Mesendoderm (in vitro differentiated cells): ENCODE measurements at regions not wholly inside any gene's neighbourhood (a gene's known extent, or its start where the extent isn't known, plus 50 kb on each side); places are given as distances from the start of the nearest gene placed in this dataset.

Experiments used
- DNase-seq: peaks from one replicate; pipeline ENCODE4 v3.0.0; 2013
- H2AK5ac ChIP-seq: 2 replicates; pipeline ENCODE4 v1.6.1; 2013; ENCODE audit warnings: low read length, inconsistent platforms
- H2BK120ac ChIP-seq: 2 replicates; pipeline ENCODE4 v1.6.1; 2013; ENCODE audit warnings: low read depth, mild to moderate bottlenecking, low read length, moderate library complexity, mixed read lengths
- H2BK15ac ChIP-seq: replicated peaks from 2 replicates; pipeline ENCODE4 v1.6.1; 2013; ENCODE audit warnings: low read depth, mild to moderate bottlenecking, moderate library complexity
- H2BK5ac ChIP-seq: 2 replicates; pipeline ENCODE4 v1.6.1; 2013; ENCODE audit warnings: low read length, inconsistent platforms
- H3K18ac ChIP-seq: 2 replicates; pipeline ENCODE4 v1.6.1; 2013; ENCODE audit warnings: mild to moderate bottlenecking, low read length, mixed read lengths
- H3K23ac ChIP-seq: one replicate; pipeline ENCODE4 v1.6.1; 2013; ENCODE audit warnings: low read length
- H3K27ac ChIP-seq: 2 replicates; pipeline ENCODE4 v1.5.1; 2013; ENCODE audit warnings: low read depth, mild to moderate bottlenecking, inconsistent platforms, low read length, moderate library complexity
- H3K27me3 ChIP-seq: 2 replicates; pipeline ENCODE4 v1.6.1; 2013; ENCODE audit warnings: low read length, control low read depth, mild to moderate bottlenecking, inconsistent platforms; ENCODE audit not compliant: insufficient read depth, poor library complexity
- H3K36me3 ChIP-seq: 2 replicates; pipeline ENCODE4 v1.6.1; 2013; ENCODE audit warnings: low read length, inconsistent platforms; ENCODE audit not compliant: control insufficient read depth, insufficient read depth
- H3K4ac ChIP-seq: one replicate; pipeline ENCODE4 v1.6.1; 2013; ENCODE audit warnings: low read depth, mild to moderate bottlenecking, low read length, moderate library complexity
- H3K4me1 ChIP-seq: 2 replicates; pipeline ENCODE4 v1.6.1; 2013; ENCODE audit warnings: low read depth, low read length, inconsistent platforms; ENCODE audit not compliant: control insufficient read depth
- H3K4me2 ChIP-seq: 2 replicates; pipeline ENCODE4 v1.6.1; 2013; ENCODE audit warnings: low read length
- H3K4me3 ChIP-seq: 2 replicates; pipeline ENCODE4 v1.5.1; 2013; ENCODE audit warnings: mild to moderate bottlenecking, low read length
- H3K56ac ChIP-seq: one replicate; pipeline ENCODE4 v1.6.1; 2013; ENCODE audit warnings: low read length
- H3K79me1 ChIP-seq: 2 replicates; pipeline ENCODE4 v1.6.1; 2013; ENCODE audit warnings: low read length, inconsistent platforms
- H3K79me2 ChIP-seq: 2 replicates; pipeline ENCODE4 v1.6.1; 2013; ENCODE audit warnings: mild to moderate bottlenecking, low read length; ENCODE audit not compliant: control insufficient read depth, insufficient read depth
- H3K9ac ChIP-seq: 2 replicates; pipeline ENCODE4 v1.6.1; 2013; ENCODE audit warnings: low read length, inconsistent platforms
- H4K5ac ChIP-seq: one replicate; pipeline ENCODE4 v1.6.1; 2013; ENCODE audit warnings: low read length
- H4K8ac ChIP-seq: one replicate; pipeline ENCODE4 v1.6.1; 2013; ENCODE audit warnings: low read depth, mild to moderate bottlenecking, control low read depth, low read length, moderate library complexity
- WGBS: extraction: QIAGEN DNeasy Blood & Tissue Kit; methylation state at CpG from one replicate; pipeline ENCODE4 v1.1.7; 2013; ENCODE audit warnings: low lambda C conversion rate, missing lambda C conversion rate; ENCODE audit not compliant: insufficient coverage; ENCODE audit errors: extremely low coverage; 5-methylcytosine and 5-hydroxymethylcytosine counted together

DNA sequence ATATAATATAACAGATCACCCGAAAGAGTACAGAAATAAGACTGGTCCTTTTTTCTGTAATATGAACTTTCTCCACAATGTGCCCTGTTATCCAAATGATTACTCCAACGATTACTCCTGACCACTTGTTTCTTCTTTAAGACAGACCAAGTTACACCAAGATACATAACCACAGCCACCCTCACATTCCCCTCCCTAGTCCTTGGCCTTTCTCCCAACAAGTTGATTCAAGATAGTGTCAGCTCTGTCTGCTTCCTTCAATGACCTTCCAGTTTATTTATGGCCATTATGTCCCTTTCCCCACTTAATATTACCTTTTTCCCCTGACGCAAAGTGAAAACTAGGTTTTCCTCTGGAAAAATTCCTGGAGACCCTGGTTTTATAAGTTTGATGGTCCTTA is 397.2 kb downstream of the FAM47B start:
- H3K4me2 ChIP-seq, result no peak overlapping the region
- H3K9ac ChIP-seq, result no peak overlapping the region
- H3K23ac ChIP-seq, result no peak overlapping the region
- H3K79me2 ChIP-seq, result no peaks in the 10 kb centered on the region
- H3K36me3 ChIP-seq, result no peaks in the 10 kb centered on the region
- no peak overlapping the region for H2AK5ac ChIP-seq
- no peak overlapping the region for H4K8ac ChIP-seq
- H2BK120ac ChIP-seq, result no peak overlapping the region
- no peaks in the 10 kb centered on the region for H3K79me1 ChIP-seq
- no peak for DNase-seq
- H2BK15ac ChIP-seq, result no peak overlapping the region
- no peaks in the 10 kb centered on the region for H3K4me1 ChIP-seq
- no peaks in the 10 kb centered on the region for H3K27me3 ChIP-seq
- WGBS, result no CpG with 5 or more reads among the region's 3 CpGs
- H2BK5ac ChIP-seq, result no peak overlapping the region
- H3K4me3 ChIP-seq, result no peak overlapping the region
- H3K56ac ChIP-seq, result no peak overlapping the region
- H3K18ac ChIP-seq, result no peak overlapping the region
- H3K27ac ChIP-seq, result no peak overlapping the region
- H3K4ac ChIP-seq, result no peak overlapping the region
- H4K5ac ChIP-seq, result no peak overlapping the region

DNA sequence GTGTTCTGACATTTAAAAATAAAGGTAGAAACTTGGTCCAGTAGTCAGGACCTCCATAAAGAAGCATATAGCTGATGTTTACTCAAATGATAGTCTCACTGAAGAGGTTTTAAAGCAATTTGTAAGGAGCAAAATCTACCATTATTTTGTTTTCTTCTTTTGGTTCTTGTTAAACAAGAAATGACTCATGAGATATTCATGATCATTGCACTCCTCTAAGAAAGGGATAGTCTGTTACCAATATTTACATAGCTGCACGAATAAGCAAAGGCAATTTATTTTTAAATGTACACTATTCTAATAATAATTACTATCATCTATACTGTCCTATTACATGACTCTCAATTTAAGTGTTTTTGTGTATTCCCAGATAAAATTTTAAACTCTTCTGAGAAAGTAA is 397.9 kb downstream of the FAM47B start:
- Histone ChIP-seq H3K4ac (no peak overlapping the region), H3K27me3 (no peaks in the 10 kb centered on the region), H3K9ac (no peak overlapping the region), H3K4me1 (no peaks in the 10 kb centered on the region), H3K36me3 (no peaks in the 10 kb centered on the region), H3K56ac (no peak overlapping the region), H3K79me2 (no peaks in the 10 kb centered on the region), H2BK120ac (no peak overlapping the region), H3K4me3 (no peak overlapping the region), H3K79me1 (no peaks in the 10 kb centered on the region), H4K8ac (no peak overlapping the region), H4K5ac (no peak overlapping the region), H2BK5ac (no peak overlapping the region), H3K27ac (no peak overlapping the region), H2AK5ac (no peak overlapping the region), H3K18ac (no peak overlapping the region), H3K23ac (no peak overlapping the region), H2BK15ac (no peak overlapping the region), H3K4me2 (no peak overlapping the region)
- no CpG with 5 or more reads among the region's 1 CpG for WGBS
- DNase-seq, result no peak

DNA sequence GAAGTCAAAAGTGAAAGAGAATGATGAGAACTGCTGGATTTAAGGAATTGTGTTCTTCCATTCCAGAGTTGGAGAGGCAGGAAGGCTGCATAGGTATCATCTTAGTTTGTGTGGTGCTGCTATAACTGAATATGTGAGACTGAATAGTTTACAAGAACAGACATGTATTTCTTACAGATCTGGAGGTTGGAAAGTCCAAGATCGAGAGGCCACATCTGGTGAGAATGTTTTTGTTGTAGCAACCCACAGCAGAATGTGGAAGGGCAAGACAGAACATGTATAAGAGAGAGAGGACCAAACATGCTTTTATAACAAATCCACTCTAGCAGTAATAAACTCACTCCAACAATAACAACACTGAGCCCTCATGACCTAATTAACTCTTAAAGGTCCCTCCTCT is 408.6 kb downstream of the FAM47B start:
- Histone ChIP-seq H3K23ac (no peak overlapping the region), H3K4ac (no peak overlapping the region), H2BK15ac (no peak overlapping the region), H2BK5ac (no peak overlapping the region), H3K4me3 (no peak overlapping the region), H2AK5ac (no peak overlapping the region), H3K79me1 (no peaks in the 10 kb centered on the region), H3K18ac (no peak overlapping the region), H3K79me2 (no peaks in the 10 kb centered on the region), H2BK120ac (no peak overlapping the region), H3K27me3 (no peaks in the 10 kb centered on the region), H3K4me1 (no peaks in the 10 kb centered on the region), H3K9ac (no peak overlapping the region), H3K27ac (no peak overlapping the region), H3K4me2 (no peak overlapping the region), H4K8ac (no peak overlapping the region), H3K36me3 (no peaks in the 10 kb centered on the region), H3K56ac (no peak overlapping the region), H4K5ac (no peak overlapping the region)
- no CpG with 5 or more reads among the region's 1 CpG for WGBS
- DNase-seq, result no peak

DNA sequence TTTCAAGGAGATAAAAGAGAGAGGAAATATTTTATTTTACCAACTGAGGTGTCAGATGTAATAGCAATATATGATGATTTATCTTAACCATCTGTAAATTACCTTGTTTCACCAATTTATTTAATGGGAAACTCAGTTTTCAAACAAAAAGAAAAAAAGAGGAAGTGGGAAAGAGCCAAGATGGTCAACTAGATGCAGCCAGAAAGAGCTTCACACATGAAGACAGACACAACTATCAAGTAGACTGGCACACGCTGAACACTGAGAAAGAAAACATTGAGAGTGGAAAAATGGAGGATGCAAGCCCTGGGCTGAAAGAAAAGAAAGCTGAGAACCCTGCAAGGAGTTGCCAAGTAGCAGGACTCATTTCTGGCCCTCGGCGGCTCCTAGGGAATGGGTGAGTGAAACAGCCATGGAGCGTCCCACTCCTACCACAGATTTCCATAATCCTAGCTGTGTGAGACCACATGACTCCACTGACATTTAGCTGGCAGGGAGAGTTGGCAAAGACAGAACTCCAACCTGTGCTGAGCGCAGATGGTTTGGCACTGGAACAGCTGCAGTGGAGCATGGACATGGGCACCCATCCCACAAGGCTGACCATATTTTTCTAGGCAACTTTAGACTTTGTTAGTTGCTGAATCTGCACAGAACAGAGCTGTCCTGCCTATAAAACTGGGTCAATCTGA is 409.3 kb downstream of the FAM47B start:
- Histone ChIP-seq H3K79me2 (no peaks in the 10 kb centered on the region), H2AK5ac (no peak overlapping the region), H2BK120ac (no peak overlapping the region), H3K4me3 (no peak overlapping the region), H4K5ac (no peak overlapping the region), H3K4me2 (no peak overlapping the region), H2BK5ac (no peak overlapping the region), H3K4me1 (no peaks in the 10 kb centered on the region), H3K23ac (no peak overlapping the region), H3K36me3 (no peaks in the 10 kb centered on the region), H4K8ac (no peak overlapping the region), H3K18ac (no peak overlapping the region), H3K4ac (no peak overlapping the region), H3K27me3 (no peaks in the 10 kb centered on the region), H2BK15ac (no peak overlapping the region), H3K9ac (no peak overlapping the region), H3K27ac (no peak overlapping the region), H3K79me1 (no peaks in the 10 kb centered on the region), H3K56ac (no peak overlapping the region)
- no peak for DNase-seq
- WGBS, result no CpG with 5 or more reads among the region's 5 CpGs

DNA sequence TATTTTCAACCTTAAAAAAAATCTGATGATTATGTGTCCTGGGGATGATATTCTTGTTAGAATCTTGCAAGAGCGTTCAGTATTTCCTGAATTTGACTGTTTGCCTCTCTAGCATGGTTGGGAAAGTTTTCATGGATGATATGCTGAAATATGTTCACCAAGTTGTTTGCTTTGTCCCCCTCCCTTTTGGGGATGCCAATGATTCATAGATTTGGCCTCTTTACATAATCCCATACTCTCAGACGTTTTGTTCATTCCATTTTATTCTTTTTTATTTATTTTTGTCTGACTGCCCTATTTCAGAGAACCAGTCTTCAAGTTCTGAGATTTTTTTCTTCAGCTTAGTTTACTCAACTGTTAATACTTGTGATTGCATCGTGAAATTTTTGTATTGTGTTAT is 415.1 kb downstream of the FAM47B start:
- no peak overlapping the region for H3K27ac ChIP-seq
- no peak for DNase-seq
- H3K79me2 ChIP-seq, result no peaks in the 10 kb centered on the region
- no peak overlapping the region for H3K56ac ChIP-seq
- no peak overlapping the region for H3K4ac ChIP-seq
- no CpG with 5 or more reads among the region's 3 CpGs for WGBS
- no peak overlapping the region for H2BK5ac ChIP-seq
- no peak overlapping the region for H3K9ac ChIP-seq
- no peak overlapping the region for H3K4me3 ChIP-seq
- H3K4me2 ChIP-seq, result no peak overlapping the region
- H3K36me3 ChIP-seq, result no peaks in the 10 kb centered on the region
- no peaks in the 10 kb centered on the region for H3K79me1 ChIP-seq
- no peak overlapping the region for H2BK120ac ChIP-seq
- no peaks in the 10 kb centered on the region for H3K27me3 ChIP-seq
- no peaks in the 10 kb centered on the region for H3K4me1 ChIP-seq
- no peak overlapping the region for H3K18ac ChIP-seq
- H2AK5ac ChIP-seq, result no peak overlapping the region
- H3K23ac ChIP-seq, result no peak overlapping the region
- no peak overlapping the region for H2BK15ac ChIP-seq
- no peak overlapping the region for H4K5ac ChIP-seq
- no peak overlapping the region for H4K8ac ChIP-seq

DNA sequence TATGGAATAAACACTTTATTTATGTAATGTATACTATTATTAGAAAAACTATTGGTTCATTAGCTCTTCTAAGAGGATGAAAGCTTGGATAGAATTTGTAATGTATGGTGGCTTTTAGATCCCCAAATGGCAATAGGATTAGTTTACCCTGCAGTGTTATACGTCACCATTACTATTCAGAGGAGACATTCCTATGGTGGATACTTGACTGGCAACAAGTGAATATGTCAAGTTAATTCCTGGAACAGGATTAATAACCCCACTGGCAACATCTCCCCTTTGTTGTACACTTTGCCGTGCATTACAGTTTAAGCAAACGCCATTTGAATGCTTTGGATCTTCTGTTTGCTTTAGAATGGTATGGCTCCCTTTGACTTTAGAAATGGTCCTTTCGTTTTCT is 420.3 kb downstream of the FAM47B start:
- Histone ChIP-seq H3K36me3 (no peaks in the 10 kb centered on the region), H2BK5ac (no peak overlapping the region), H4K8ac (no peak overlapping the region), H3K9ac (no peak overlapping the region), H3K18ac (no peak overlapping the region), H3K79me1 (no peaks in the 10 kb centered on the region), H3K56ac (no peak overlapping the region), H3K23ac (no peak overlapping the region), H2AK5ac (no peak overlapping the region), H3K79me2 (no peaks in the 10 kb centered on the region), H2BK120ac (no peak overlapping the region), H3K27ac (no peak overlapping the region), H3K4me2 (no peak overlapping the region), H4K5ac (no peak overlapping the region), H3K27me3 (no peaks in the 10 kb centered on the region), H2BK15ac (no peak overlapping the region), H3K4ac (no peak overlapping the region), H3K4me3 (no peak overlapping the region), H3K4me1 (no peaks in the 10 kb centered on the region)
- no CpG with 5 or more reads among the region's 4 CpGs for WGBS
- DNase-seq, result no peak
